ENCODE measurements at regions not wholly inside any gene's neighbourhood (a gene's known extent, or its start where the extent isn't known, plus 50 kb on each side); places are given as distances from the start of the nearest gene placed in this dataset.

- TF ChIP-seq CTCF (IDR thresholded peaks at IDR 0.05; ENCODE audit: low read depth, low read length), result no peak
- no peak for TF ChIP-seq EZH2phosphoT487 (IDR thresholded peaks at IDR 0.05; ENCODE audit: low read depth)
These were observed 94.7 kb upstream of the BCL2L14 start for GRCh38 chr12:11976005-11976404.
